HCT116 (cell line): ENCODE measurements at regions not wholly inside any gene's neighbourhood (a gene's known extent, or its start where the extent isn't known, plus 50 kb on each side); places are given as distances from the start of the nearest gene placed in this dataset.

ENCODE experiments used
- ATAC-seq: fragments of 200-7000 bp; cut with Tn5 transposase; 2 replicates; pipeline ENCODE4 v1.9.1; 2020; ENCODE audit warnings: mild to moderate bottlenecking, moderate library complexity
- BruUV-seq: library from RNA; stranded (reverse); fragments of 400-500 nt; replicated peaks from 2 replicates; lab custom pipeline; 2021; lab: Mats Ljungman, UMichigan
- CTCF ChIA-PET: fragments of 300-600 bp; sonication (Branson Sonifier 250); formaldehyde crosslinking; loops from one replicate; lab custom pipeline; 2021; ENCODE audit warnings: antibody characterized with exemption; lab: Charles Lee
- POLR2A ChIA-PET: fragments of 300-600, 350-600 bp; sonication (Branson Sonifier 250); formaldehyde crosslinking; loops from one replicate; lab custom pipeline; 2021; ENCODE audit warnings: antibody characterized with exemption; lab: Charles Lee
- RAD21 ChIA-PET, 2 experiments: fragments of 300-600 bp; sonication (Branson Sonifier 250); formaldehyde crosslinking; loops; one replicate each; lab custom pipeline; 2023; ENCODE audit warnings: low total read pairs in 2 of 2; ENCODE audit not compliant: uncharacterized antibody in 2 of 2, unreplicated experiment in 2 of 2, low non-redundant PET in 1 of 2; lab: Charles Lee
- DNase-seq: peaks from one replicate; pipeline ENCODE4 v3.0.0-alpha.2; 2010; ENCODE audit warnings: low read depth, low spot score
- H2AFZ ChIP-seq: fragments of 200-600 bp; shearing (Covaris generic), sonication (generic); 2 replicates; pipeline ENCODE4 v1.6.1; 2017; ENCODE audit warnings: low read depth, mixed run types, mixed read lengths, antibody characterized with exemption, low read length; ENCODE audit not compliant: poor library complexity, severe bottlenecking
- H3K27ac ChIP-seq: 2 replicates; pipeline ENCODE4 v1.5.1; 2012; ENCODE audit warnings: low read depth, low read length
- H3K27me3 ChIP-seq: fragments of 200-600 bp; sonication (generic); 2 replicates; pipeline ENCODE4 v1.6.1; 2016; ENCODE audit warnings: mixed run types, low read length, mixed read lengths; ENCODE audit not compliant: insufficient read depth
- H3K36me3 ChIP-seq, 2 experiments: fragments of 200-500 bp in 1 of 2; fragments of 200-600 bp in 1 of 2; sonication (Bioruptor generic) in 1 of 2; sonication (generic) in 1 of 2; 2 replicates each; pipeline versions ENCODE4 v1.5.1 to v1.6.1; 2014 to 2016; ENCODE audit warnings: low read length in 2 of 2, inconsistent platforms in 1 of 2, mixed read lengths in 1 of 2, mixed run types in 1 of 2; ENCODE audit not compliant: insufficient read depth in 2 of 2, control insufficient read depth in 1 of 2
- H3K4me1 ChIP-seq, 2 experiments: fragments of 200-600 bp in 1 of 2; sonication (generic) in 1 of 2; 2 replicates each; pipeline versions ENCODE4 v1.5.1 to v1.6.1; 2012 to 2017; ENCODE audit warnings: low read length in 2 of 2, inconsistent platforms in 1 of 2, mild to moderate bottlenecking in 1 of 2, mixed read lengths in 1 of 2, mixed run types in 1 of 2, moderate library complexity in 1 of 2; ENCODE audit not compliant: insufficient read depth in 2 of 2, control insufficient read depth in 1 of 2
- H3K4me2 ChIP-seq: fragments of 200-600 bp; sonication (generic); 2 replicates; pipeline ENCODE4 v1.6.1; 2017; ENCODE audit warnings: mixed run types, low read length, mixed read lengths
- H3K4me3 ChIP-seq, 2 experiments: fragments of 200-600 bp in 1 of 2; sonication (generic) in 1 of 2; replicated peaks in 1 of 2; 2 replicates each; pipeline ENCODE4 v1.5.1; 2011 to 2016; ENCODE audit warnings: low read length in 2 of 2, control low read depth in 1 of 2, low read depth in 1 of 2, mild to moderate bottlenecking in 1 of 2, mixed read lengths in 1 of 2, mixed run types in 1 of 2
- H3K79me2 ChIP-seq: fragments of 200-600 bp; sonication (generic); 2 replicates; pipeline ENCODE4 v1.6.1; 2017; ENCODE audit warnings: mild to moderate bottlenecking, mixed run types, low read length, moderate library complexity, mixed read lengths; ENCODE audit not compliant: insufficient read depth
- H3K9ac ChIP-seq: fragments of 200-600 bp; sonication (generic); 2 replicates; pipeline ENCODE4 v1.6.1; 2016; ENCODE audit warnings: low read length, mixed read lengths
- H3K9me2 ChIP-seq: fragments of 200-600 bp; sonication (generic), shearing (Covaris generic); 2 replicates; pipeline ENCODE4 v1.6.1; 2017; ENCODE audit warnings: mixed run types, mild to moderate bottlenecking, moderate library complexity; ENCODE audit not compliant: insufficient read depth
- H3K9me3 ChIP-seq, 2 experiments: fragments of 200-500 bp in 1 of 2; fragments of 200-600 bp in 1 of 2; sonication (Bioruptor generic) in 1 of 2; sonication (generic) in 1 of 2; 2 replicates each; pipeline ENCODE4 v1.6.1; 2014 to 2017; ENCODE audit warnings: low read length in 2 of 2, mixed read lengths in 2 of 2, inconsistent platforms in 1 of 2, low read depth in 1 of 2, mild to moderate bottlenecking in 1 of 2, mixed run types in 1 of 2, moderate library complexity in 1 of 2; ENCODE audit not compliant: control insufficient read depth in 1 of 2, insufficient read depth in 1 of 2
- H4K20me1 ChIP-seq: fragments of 200-600 bp; sonication (generic), shearing (Covaris generic); 2 replicates; pipeline ENCODE4 v1.6.1; 2017; ENCODE audit warnings: mixed run types, mild to moderate bottlenecking, moderate library complexity; ENCODE audit not compliant: insufficient read depth
- CEBPB ChIP-seq: IDR thresholded peaks from 2 replicates; pipeline ENCODE4 v1.6.1; 2012; ENCODE audit warnings: low read depth
- ELF1 ChIP-seq: IDR thresholded peaks from 2 replicates; pipeline ENCODE4 v1.6.1; 2012; ENCODE audit warnings: low read depth, borderline replicate concordance
- EZH2 ChIP-seq: fragments of 200-600 bp; sonication (generic); IDR thresholded peaks from 2 replicates; pipeline ENCODE4 v1.6.1; 2017; ENCODE audit warnings: antibody characterized with exemption, mixed run types
- EZH2phosphoT487 ChIP-seq: fragments of 200-600 bp; IDR thresholded peaks from 2 replicates; pipeline ENCODE4 v1.6.1; 2018; ENCODE audit warnings: antibody characterized with exemption, borderline replicate concordance
- JUND ChIP-seq: IDR thresholded peaks from 2 replicates; pipeline ENCODE4 v1.6.1; 2012
- POLR2AphosphoS5 ChIP-seq: IDR thresholded peaks from 2 replicates; pipeline ENCODE4 v1.6.1; 2011; ENCODE audit warnings: mild to moderate bottlenecking, low read depth, low read length, moderate library complexity
- SP1 ChIP-seq: IDR thresholded peaks from 2 replicates; pipeline ENCODE4 v1.6.1; 2012; ENCODE audit warnings: low read depth
- SRF ChIP-seq: IDR thresholded peaks from 2 replicates; pipeline ENCODE4 v1.6.1; 2012; ENCODE audit warnings: low read depth
- ZFX ChIP-seq: fragments of 450-650 bp; IDR thresholded peaks from 2 replicates; pipeline ENCODE4 v1.6.1; 2017
- intact Hi-C: fragments of 100-400 bp; cut with micrococcal nuclease; formaldehyde crosslinking; loops from 2 replicates; pipeline ENCODE4 v1.10.0; 2022
- TF ChIP-seq, protein P1 (sequence below): IDR thresholded peaks from 2 replicates; pipeline ENCODE4 v1.6.1; 2012; ENCODE audit warnings: low read depth
- TF ChIP-seq, protein P2 (sequence below): IDR thresholded peaks from 2 replicates; pipeline ENCODE4 v1.6.1; 2012
- TF ChIP-seq, protein P3 (sequence below), 3 experiments: fragments of 200-600 bp in 1 of 3; sonication (generic) in 1 of 3; IDR thresholded peaks in 2 of 3; conservative IDR thresholded peaks in 1 of 3; 2 replicates each; pipeline ENCODE4 v1.5.1; 2012 to 2017; ENCODE audit warnings: low read depth in 2 of 3, low read length in 2 of 3, antibody characterized with exemption in 1 of 3, borderline replicate concordance in 1 of 3, control low read depth in 1 of 3, mild to moderate bottlenecking in 1 of 3, mixed read lengths in 1 of 3, mixed run types in 1 of 3, moderate library complexity in 1 of 3; ENCODE audit not compliant: insufficient read depth in 1 of 3

DNA sequence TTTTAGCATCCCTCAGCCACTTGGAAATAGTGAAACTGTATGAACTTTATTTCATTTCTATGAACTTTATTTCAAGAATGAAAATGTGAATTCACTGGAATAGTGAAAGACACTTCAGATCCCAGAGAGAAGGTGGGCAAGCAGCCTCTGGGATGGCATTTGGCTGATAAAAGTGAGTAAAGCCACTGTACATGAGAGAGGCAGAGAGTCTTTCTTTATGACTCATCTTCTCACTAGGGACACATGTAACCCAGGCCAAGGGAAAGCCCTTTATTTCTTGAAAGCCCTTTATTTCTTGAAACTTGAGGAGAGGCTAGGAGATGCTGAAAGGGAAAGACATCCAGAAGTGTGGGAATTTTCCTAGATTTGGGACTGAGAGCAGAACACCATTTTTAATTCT is 148.9 kb upstream of the SMIM30 start:
- H2AFZ ChIP-seq = no peak overlapping the region
- no peak for ATAC-seq
- no TSS peak for BruUV-seq

DNA sequence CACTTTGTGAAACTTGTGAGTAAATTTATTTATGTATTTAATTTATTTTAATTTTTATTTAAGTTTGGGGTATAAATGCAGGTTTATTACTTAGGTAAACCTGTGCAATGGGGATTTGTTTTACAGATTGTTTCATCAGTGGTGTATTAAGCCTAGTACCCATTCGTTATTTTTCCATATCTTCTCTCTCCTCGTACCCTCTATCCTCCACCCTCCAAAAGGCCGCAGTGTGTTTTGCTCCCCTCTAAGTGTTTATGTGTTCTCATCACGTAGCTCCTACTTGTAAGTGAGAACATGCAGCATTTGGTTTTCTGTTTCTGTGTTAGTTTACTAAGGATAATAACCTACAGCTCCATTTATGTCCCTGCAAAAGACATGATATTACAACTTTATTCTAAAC is 145.4 kb upstream of the SMIM30 start:
- Histone ChIP-seq H2AFZ (peak overlapping the region; percentile 86), H3K4me1 (no peaks in the 10 kb centered on the region), H3K27me3 (no peaks in the 10 kb centered on the region), H4K20me1 (no peaks in the 10 kb centered on the region), H3K4me3 (peak overlapping the region; percentile 47 to 57), H3K9ac (peak overlapping the region; percentile 40), H3K27ac (peak overlapping the region; percentile 24; the same call in 1 of the 2 replicates), H3K9me2 (no peaks in the 10 kb centered on the region), H3K36me3 (no peaks in the 10 kb centered on the region), H3K79me2 (no peaks in the 10 kb centered on the region), H3K4me2 (peak overlapping the region; percentile 73), H3K9me3 (no peaks in the 10 kb centered on the region; a peak in 1 of 4 replicates)
- ChIA-PET POLR2A (no interaction called here), CTCF (no interaction called here), RAD21 (no interaction called here)
- TF ChIP-seq, protein P1, sequence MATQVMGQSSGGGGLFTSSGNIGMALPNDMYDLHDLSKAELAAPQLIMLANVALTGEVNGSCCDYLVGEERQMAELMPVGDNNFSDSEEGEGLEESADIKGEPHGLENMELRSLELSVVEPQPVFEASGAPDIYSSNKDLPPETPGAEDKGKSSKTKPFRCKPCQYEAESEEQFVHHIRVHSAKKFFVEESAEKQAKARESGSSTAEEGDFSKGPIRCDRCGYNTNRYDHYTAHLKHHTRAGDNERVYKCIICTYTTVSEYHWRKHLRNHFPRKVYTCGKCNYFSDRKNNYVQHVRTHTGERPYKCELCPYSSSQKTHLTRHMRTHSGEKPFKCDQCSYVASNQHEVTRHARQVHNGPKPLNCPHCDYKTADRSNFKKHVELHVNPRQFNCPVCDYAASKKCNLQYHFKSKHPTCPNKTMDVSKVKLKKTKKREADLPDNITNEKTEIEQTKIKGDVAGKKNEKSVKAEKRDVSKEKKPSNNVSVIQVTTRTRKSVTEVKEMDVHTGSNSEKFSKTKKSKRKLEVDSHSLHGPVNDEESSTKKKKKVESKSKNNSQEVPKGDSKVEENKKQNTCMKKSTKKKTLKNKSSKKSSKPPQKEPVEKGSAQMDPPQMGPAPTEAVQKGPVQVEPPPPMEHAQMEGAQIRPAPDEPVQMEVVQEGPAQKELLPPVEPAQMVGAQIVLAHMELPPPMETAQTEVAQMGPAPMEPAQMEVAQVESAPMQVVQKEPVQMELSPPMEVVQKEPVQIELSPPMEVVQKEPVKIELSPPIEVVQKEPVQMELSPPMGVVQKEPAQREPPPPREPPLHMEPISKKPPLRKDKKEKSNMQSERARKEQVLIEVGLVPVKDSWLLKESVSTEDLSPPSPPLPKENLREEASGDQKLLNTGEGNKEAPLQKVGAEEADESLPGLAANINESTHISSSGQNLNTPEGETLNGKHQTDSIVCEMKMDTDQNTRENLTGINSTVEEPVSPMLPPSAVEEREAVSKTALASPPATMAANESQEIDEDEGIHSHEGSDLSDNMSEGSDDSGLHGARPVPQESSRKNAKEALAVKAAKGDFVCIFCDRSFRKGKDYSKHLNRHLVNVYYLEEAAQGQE = no peak
- TF ChIP-seq ELF1 = no peak
- TF ChIP-seq SRF = no peak
- TF ChIP-seq EZH2phosphoT487 = no peak
- TF ChIP-seq JUND = no peak
- no peak for TF ChIP-seq CEBPB
- no peak for TF ChIP-seq EZH2
- no peak for TF ChIP-seq POLR2AphosphoS5
- TF ChIP-seq, protein P2, sequence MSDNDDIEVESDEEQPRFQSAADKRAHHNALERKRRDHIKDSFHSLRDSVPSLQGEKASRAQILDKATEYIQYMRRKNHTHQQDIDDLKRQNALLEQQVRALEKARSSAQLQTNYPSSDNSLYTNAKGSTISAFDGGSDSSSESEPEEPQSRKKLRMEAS = no peak
- TF ChIP-seq ZFX = no peak
- TF ChIP-seq, protein P3, sequence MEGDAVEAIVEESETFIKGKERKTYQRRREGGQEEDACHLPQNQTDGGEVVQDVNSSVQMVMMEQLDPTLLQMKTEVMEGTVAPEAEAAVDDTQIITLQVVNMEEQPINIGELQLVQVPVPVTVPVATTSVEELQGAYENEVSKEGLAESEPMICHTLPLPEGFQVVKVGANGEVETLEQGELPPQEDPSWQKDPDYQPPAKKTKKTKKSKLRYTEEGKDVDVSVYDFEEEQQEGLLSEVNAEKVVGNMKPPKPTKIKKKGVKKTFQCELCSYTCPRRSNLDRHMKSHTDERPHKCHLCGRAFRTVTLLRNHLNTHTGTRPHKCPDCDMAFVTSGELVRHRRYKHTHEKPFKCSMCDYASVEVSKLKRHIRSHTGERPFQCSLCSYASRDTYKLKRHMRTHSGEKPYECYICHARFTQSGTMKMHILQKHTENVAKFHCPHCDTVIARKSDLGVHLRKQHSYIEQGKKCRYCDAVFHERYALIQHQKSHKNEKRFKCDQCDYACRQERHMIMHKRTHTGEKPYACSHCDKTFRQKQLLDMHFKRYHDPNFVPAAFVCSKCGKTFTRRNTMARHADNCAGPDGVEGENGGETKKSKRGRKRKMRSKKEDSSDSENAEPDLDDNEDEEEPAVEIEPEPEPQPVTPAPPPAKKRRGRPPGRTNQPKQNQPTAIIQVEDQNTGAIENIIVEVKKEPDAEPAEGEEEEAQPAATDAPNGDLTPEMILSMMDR (IDR thresholded peaks at IDR 0.05 in 2 of 3, conservative IDR thresholded peaks at IDR 0.05 in 1 of 3; ENCODE audit: borderline replicate concordance in 1 of 3, insufficient read depth in 1 of 3, low read depth in 2 of 3, low read length in 2 of 3) = no peak
- BruUV-seq = TSS peak; percentile 69
- no peak for ATAC-seq
- DNase-seq = no peak
- intact Hi-C loops = no loop called here

More for the DNA sequence above, 148.9 kb upstream of the SMIM30 start:
- intact Hi-C loops = no loop called here
- no peaks in the 10 kb centered on the region for H3K9me2 ChIP-seq
- no peaks in the 10 kb centered on the region for H3K79me2 ChIP-seq
- POLR2A ChIA-PET = no interaction called here
- no peak overlapping the region for H3K4me3 ChIP-seq
- H3K27me3 ChIP-seq = no peaks in the 10 kb centered on the region
- H3K9me3 ChIP-seq = no peaks in the 10 kb centered on the region; a peak in 1 of 4 replicates
- no peaks in the 10 kb centered on the region for H4K20me1 ChIP-seq
- no peaks in the 10 kb centered on the region for H3K36me3 ChIP-seq
- RAD21 ChIA-PET = no interaction called here
- H3K4me1 ChIP-seq = no peaks in the 10 kb centered on the region
- H3K4me2 ChIP-seq = no peak overlapping the region
- DNase-seq = no peak
- no peak overlapping the region for H3K9ac ChIP-seq
- no peak overlapping the region for H3K27ac ChIP-seq
- CTCF ChIA-PET = no interaction called here
- no peak for TF ChIP-seq POLR2AphosphoS5
- TF ChIP-seq SP1 = no peak
- no peak for TF ChIP-seq SRF
- no peak for TF ChIP-seq CEBPB
